Thyroid gland (tissue), 4 donors: ENCODE measurements at regions not wholly inside any gene's neighbourhood (a gene's known extent, or its start where the extent isn't known, plus 50 kb on each side); places are given as distances from the start of the nearest gene placed in this dataset.

Source experiments
- DNase-seq, 2 donors: peaks; one replicate each; pipeline ENCODE4 v3.0.0-alpha.2; 2019
- H3K27ac ChIP-seq, 3 donors: fragments of 200-600 bp; sonication (generic); 1 replicate in 2 of 3; 2 replicates in 1 of 3; pipeline ENCODE4 v1.5.1; 2016 to 2019; ENCODE audit warnings: mild to moderate bottlenecking in 1 of 3, moderate library complexity in 1 of 3
- H3K27me3 ChIP-seq: fragments of 200-600 bp; sonication (generic); one replicate; pipeline ENCODE4 v1.5.1; 2019
- H3K36me3 ChIP-seq, 2 donors: fragments of 200-600 bp; sonication (generic); one replicate each; pipeline ENCODE4 v1.5.1; 2016 to 2019
- H3K4me1 ChIP-seq, 2 donors: fragments of 200-600 bp; sonication (generic); one replicate each; pipeline ENCODE4 v1.5.1; 2017 to 2019
- H3K4me3 ChIP-seq, 3 donors: fragments of 200-600 bp; sonication (generic); replicated peaks in 1 of 3; 1 replicate in 2 of 3; 2 replicates in 1 of 3; pipeline ENCODE4 v1.5.1; 2016; ENCODE audit warnings: mild to moderate bottlenecking in 1 of 3
- H3K9me3 ChIP-seq: fragments of 200-600 bp; sonication (generic); one replicate; pipeline ENCODE4 v1.5.1; 2017
- POLR2A ChIP-seq, 2 donors: fragments of 450-650 bp; IDR thresholded peaks; one replicate each; pipeline ENCODE4 v1.6.1; 2017; ENCODE audit warnings: antibody characterized with exemption in 2 of 2, mild to moderate bottlenecking in 2 of 2, moderate library complexity in 1 of 2
- WGBS, 2 donors: methylation state at CpG; one replicate each; pipeline ENCODE4 v1.1.5; 2017; 5-methylcytosine and 5-hydroxymethylcytosine counted together
- intact Hi-C: fragments of 100-400 bp; cut with DNase I; formaldehyde crosslinking; loops from one replicate; pipeline ENCODE4 v1.15.1; 2023
- TF ChIP-seq, protein P1 (sequence below), 6 experiments: fragments of 200-600 bp in 3 of 6; fragments of 450-650 bp in 3 of 6; sonication (generic) in 3 of 6; IDR thresholded peaks; one replicate each; pipeline ENCODE4 v1.5.1; 2016 to 2019; ENCODE audit warnings: antibody characterized with exemption in 6 of 6, mild to moderate bottlenecking in 2 of 6, inconsistent platforms in 1 of 6, moderate library complexity in 1 of 6

DNA sequence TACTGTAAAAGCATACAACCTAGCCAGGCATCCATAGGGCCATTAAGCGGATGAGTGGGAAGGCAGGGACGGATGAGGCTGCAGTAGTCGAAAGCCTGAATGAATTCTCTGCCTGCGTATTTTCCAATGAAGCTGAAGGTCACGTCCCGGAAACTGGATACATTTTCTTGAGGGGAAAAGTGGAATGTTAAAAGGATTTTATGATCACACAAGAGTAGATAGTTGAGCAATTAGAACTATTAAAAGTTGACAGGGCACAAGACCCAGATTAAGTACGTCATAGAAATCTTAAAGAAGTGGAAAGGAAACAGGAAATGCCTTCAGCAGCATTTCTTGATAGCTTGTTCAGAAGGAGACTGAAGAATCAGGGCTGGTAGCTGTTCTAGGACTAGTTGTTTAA is 98.3 kb upstream of the CXXC4 start:
- H3K4me1 ChIP-seq = no peaks in the 10 kb centered on the region
- no peaks in the 10 kb centered on the region for H3K36me3 ChIP-seq
- H3K27ac ChIP-seq = no peak overlapping the region
- DNase-seq = no peak
- intact Hi-C loops = no loop called here
- no peaks in the 10 kb centered on the region for H3K27me3 ChIP-seq
- TF ChIP-seq, protein P1, sequence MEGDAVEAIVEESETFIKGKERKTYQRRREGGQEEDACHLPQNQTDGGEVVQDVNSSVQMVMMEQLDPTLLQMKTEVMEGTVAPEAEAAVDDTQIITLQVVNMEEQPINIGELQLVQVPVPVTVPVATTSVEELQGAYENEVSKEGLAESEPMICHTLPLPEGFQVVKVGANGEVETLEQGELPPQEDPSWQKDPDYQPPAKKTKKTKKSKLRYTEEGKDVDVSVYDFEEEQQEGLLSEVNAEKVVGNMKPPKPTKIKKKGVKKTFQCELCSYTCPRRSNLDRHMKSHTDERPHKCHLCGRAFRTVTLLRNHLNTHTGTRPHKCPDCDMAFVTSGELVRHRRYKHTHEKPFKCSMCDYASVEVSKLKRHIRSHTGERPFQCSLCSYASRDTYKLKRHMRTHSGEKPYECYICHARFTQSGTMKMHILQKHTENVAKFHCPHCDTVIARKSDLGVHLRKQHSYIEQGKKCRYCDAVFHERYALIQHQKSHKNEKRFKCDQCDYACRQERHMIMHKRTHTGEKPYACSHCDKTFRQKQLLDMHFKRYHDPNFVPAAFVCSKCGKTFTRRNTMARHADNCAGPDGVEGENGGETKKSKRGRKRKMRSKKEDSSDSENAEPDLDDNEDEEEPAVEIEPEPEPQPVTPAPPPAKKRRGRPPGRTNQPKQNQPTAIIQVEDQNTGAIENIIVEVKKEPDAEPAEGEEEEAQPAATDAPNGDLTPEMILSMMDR (IDR thresholded peaks at IDR 0.05) = no peak
- no peak for TF ChIP-seq POLR2A (IDR thresholded peaks at IDR 0.05)
- WGBS, 2 donors = 35 to 46% methylated on average over 7 of the region's 7 CpGs
- no peaks in the 10 kb centered on the region for H3K9me3 ChIP-seq
- H3K4me3 ChIP-seq = no peak overlapping the region

DNA sequence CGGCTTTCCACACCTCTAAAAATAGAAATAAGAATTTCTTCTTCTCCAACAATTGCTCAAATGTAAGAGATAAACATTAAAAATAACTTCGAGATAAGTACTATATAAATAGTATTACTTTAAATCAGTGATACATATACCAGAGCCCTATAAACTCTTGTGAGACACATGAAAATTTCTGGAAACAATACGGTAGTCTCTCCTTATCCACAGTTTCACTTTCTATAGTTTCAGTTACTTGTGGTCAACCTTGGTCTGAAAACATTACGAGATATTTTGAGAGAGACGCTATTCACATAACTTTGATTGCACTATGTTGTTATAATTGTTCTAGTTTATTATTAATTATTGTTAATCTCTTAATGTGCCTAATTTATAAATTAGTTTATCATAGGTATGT is 101.5 kb upstream of the CXXC4 start:
- H3K4me3 ChIP-seq = no peak overlapping the region
- 84 to 90% methylated on average over 5 of the region's 5 CpGs for WGBS, 2 donors
- intact Hi-C loops = no loop called here

DNA sequence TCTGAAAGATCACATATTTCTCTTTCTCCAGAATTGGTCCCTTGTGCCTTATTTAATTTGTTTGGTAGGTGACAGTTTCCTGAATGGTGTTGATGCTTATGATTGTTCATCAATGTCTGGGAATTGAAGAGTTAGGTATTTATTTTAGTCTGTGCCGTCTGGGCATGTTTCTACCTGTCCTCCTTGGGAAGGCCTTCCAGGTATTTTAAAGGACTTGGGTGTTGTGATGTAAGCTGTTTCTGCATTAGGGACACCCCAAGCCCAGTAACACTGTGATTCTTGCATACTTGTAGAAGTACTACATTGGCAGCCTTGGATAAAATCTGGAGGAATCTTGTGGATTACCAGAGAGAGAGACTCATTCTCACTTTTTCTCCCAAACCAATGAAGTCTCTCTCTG is 120.8 kb upstream of the CXXC4 start:
- H3K9me3 ChIP-seq = no peaks in the 10 kb centered on the region
- intact Hi-C loops = no loop called here

More for the DNA sequence above, 101.5 kb upstream of the CXXC4 start:
- Histone ChIP-seq H3K36me3 (no peaks in the 10 kb centered on the region), H3K9me3 (no peaks in the 10 kb centered on the region), H3K27ac (no peak overlapping the region), H3K4me1 (no peaks in the 10 kb centered on the region), H3K27me3 (no peaks in the 10 kb centered on the region)
- TF ChIP-seq POLR2A (IDR thresholded peaks at IDR 0.05) = no peak
- TF ChIP-seq, protein P1 (IDR thresholded peaks at IDR 0.05) = no peak
- no peak for DNase-seq

DNA sequence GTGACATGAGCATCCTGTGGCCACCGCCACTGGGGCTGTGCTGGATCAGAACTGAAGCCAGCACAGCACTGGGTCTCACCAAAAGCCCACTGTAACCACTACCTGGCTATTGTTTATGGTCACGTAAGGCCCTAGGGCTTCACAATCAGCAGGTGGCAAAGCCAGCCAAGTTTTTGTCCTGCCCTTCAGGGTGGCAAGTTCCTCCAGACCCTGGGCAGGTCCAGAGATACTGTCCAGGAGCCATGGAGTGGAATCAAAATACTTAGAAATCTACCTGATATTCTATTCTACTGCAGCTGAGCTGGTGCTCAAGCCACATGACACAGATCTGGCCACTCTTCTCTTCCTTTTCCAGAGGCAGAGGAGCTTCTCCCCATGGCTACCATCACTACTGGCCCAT is 121.2 kb upstream of the CXXC4 start:
- no peaks in the 10 kb centered on the region for H3K4me1 ChIP-seq
- 71 to 100% methylated on average over 2 of the region's 2 CpGs for WGBS, 2 donors
- H3K4me3 ChIP-seq = no peak overlapping the region
- intact Hi-C loops = no loop called here
- no peak overlapping the region for H3K27ac ChIP-seq
- H3K9me3 ChIP-seq = no peaks in the 10 kb centered on the region
- H3K36me3 ChIP-seq = no peaks in the 10 kb centered on the region
- TF ChIP-seq, protein P1 (IDR thresholded peaks at IDR 0.05) = no peak
- no peak for TF ChIP-seq POLR2A (IDR thresholded peaks at IDR 0.05)
- DNase-seq = no peak
- no peaks in the 10 kb centered on the region for H3K27me3 ChIP-seq

More for the DNA sequence above, 120.8 kb upstream of the CXXC4 start:
- 89 to 90% methylated on average over 1 of the region's 1 CpG for WGBS, 2 donors
- H3K27ac ChIP-seq = no peak overlapping the region
- no peaks in the 10 kb centered on the region for H3K27me3 ChIP-seq
- no peak for DNase-seq
- no peak for TF ChIP-seq POLR2A (IDR thresholded peaks at IDR 0.05)
- TF ChIP-seq, protein P1 (IDR thresholded peaks at IDR 0.05) = no peak
- H3K4me1 ChIP-seq = no peaks in the 10 kb centered on the region
- H3K4me3 ChIP-seq = no peak overlapping the region
- H3K36me3 ChIP-seq = no peaks in the 10 kb centered on the region

DNA sequence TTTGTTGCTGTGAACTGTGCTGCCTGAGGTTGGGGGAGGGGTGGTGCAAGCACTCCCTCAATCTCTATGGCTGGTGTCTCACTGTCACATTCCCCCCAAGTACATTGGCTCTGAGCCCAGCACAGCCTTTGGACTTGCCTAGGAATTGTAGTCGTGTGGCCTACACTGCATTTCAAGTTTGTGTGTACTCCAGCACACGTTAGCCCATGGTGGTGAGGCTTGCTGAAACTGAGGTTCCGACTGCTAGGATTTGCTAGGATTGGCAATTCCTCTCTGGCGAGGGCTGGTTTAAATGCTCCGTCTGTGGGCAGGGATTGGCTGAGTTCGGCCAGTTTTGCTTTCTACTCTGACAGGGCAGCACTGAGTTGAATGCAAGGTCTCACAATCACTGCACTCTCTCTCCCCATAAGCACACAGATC is 121.7 kb upstream of the CXXC4 start:
- no peak overlapping the region for H3K27ac ChIP-seq
- DNase-seq = peak; percentile 68 to 77
- WGBS, 2 donors = 27 to 48% methylated on average over 6 of the region's 6 CpGs

More for the DNA sequence above, 121.7 kb upstream of the CXXC4 start:
- H3K4me3 ChIP-seq = no peak overlapping the region
- no peaks in the 10 kb centered on the region for H3K27me3 ChIP-seq
- TF ChIP-seq POLR2A (IDR thresholded peaks at IDR 0.05) = no peak
- TF ChIP-seq, protein P1 (IDR thresholded peaks at IDR 0.05) = no peak
- H3K36me3 ChIP-seq = no peaks in the 10 kb centered on the region
- H3K4me1 ChIP-seq = no peaks in the 10 kb centered on the region
- intact Hi-C loops = no loop called here
- no peaks in the 10 kb centered on the region for H3K9me3 ChIP-seq
